OCI-LY3 (cell line): ENCODE measurements at regions not wholly inside any gene's neighbourhood (a gene's known extent, or its start where the extent isn't known, plus 50 kb on each side); places are given as distances from the start of the nearest gene placed in this dataset.

Source experiments
- CTCF ChIP-seq: fragments of 200-600, 300-600 bp; sonication (generic); IDR thresholded peaks from 2 replicates; pipeline ENCODE4 v1.5.1; 2014; ENCODE audit warnings: antibody characterized with exemption, low read length, low read depth
- EZH2phosphoT487 ChIP-seq: fragments of 200-600 bp; shearing (Covaris generic); IDR thresholded peaks from 2 replicates; pipeline ENCODE4 v1.6.1; 2018; ENCODE audit warnings: antibody characterized with exemption, mixed run types, low read depth

DNA sequence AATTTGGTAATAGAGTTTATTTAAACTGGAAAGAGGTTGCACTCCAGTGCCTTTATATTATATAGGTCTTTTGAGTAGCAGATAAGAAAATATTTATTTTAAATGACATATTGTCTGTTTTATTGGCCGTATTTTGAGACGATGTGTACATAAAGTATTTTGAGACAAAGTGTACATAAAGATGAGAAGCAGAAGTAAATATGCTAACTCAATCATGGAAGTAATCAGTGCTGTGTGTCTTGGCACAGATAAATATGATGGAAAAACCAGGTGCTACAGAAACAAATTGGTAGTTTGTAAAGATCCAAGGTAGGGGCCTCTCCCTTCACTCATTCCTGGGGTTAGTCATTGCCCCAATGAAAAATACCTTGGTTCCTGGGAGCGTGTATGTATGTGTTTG lies 382.9 kb downstream of the DSEL start:
- TF ChIP-seq CTCF (no peak), EZH2phosphoT487 (no peak)
